SU-DHL-6 (cell line): ENCODE measurements at regions not wholly inside any gene's neighbourhood (a gene's known extent, or its start where the extent isn't known, plus 50 kb on each side); places are given as distances from the start of the nearest gene placed in this dataset.

ENCODE experiments used
- H2AFZ ChIP-seq: fragments of 200-600 bp; sonication (generic); 2 replicates; pipeline ENCODE4 v1.6.1; 2014; ENCODE audit warnings: low read depth, mild to moderate bottlenecking, moderate library complexity, mixed read lengths, antibody characterized with exemption, low read length; ENCODE audit not compliant: severe bottlenecking
- H3F3A ChIP-seq: fragments of 200-600 bp; shearing (Covaris generic); 2 replicates; pipeline ENCODE4 v1.6.0; 2016; ENCODE audit warnings: antibody characterized with exemption, mild to moderate bottlenecking; ENCODE audit not compliant: insufficient read depth
- H3K27ac ChIP-seq: fragments of 200-600 bp; sonication (generic); 2 replicates; pipeline ENCODE4 v1.5.1; 2016; ENCODE audit warnings: low read depth, mild to moderate bottlenecking, low read length, moderate library complexity, mixed read lengths
- H3K27me3 ChIP-seq: fragments of 200-600 bp; sonication (generic), shearing (Covaris generic); 2 replicates; pipeline ENCODE4 v1.6.0; 2014; ENCODE audit warnings: mild to moderate bottlenecking, low read length
- H3K36me3 ChIP-seq: fragments of 200-600 bp; sonication (generic); 2 replicates; pipeline ENCODE4 v1.6.1; 2014; ENCODE audit warnings: mild to moderate bottlenecking, low read length, mixed read lengths
- H3K4me2 ChIP-seq: fragments of 300-600, 200-600 bp; shearing (Covaris generic), sonication (generic); 2 replicates; pipeline ENCODE4 v1.6.0; 2014; ENCODE audit warnings: low read length, low read depth, mild to moderate bottlenecking; ENCODE audit not compliant: poor library complexity, severe bottlenecking
- H3K4me3 ChIP-seq: fragments of 200-600 bp; sonication (generic); 2 replicates; pipeline ENCODE4 v1.5.1; 2014; ENCODE audit warnings: antibody characterized with exemption, low read length, mild to moderate bottlenecking, mixed read lengths; ENCODE audit not compliant: insufficient read depth, poor library complexity, severe bottlenecking
- H3K79me2 ChIP-seq: fragments of 200-600 bp; sonication (generic); 2 replicates; pipeline ENCODE4 v1.6.1; 2014; ENCODE audit warnings: mild to moderate bottlenecking, low read length, moderate library complexity; ENCODE audit not compliant: insufficient read depth
- H3K9ac ChIP-seq: fragments of 200-600 bp; sonication (generic); 2 replicates; pipeline ENCODE4 v1.7.0; 2014; ENCODE audit warnings: mild to moderate bottlenecking, low read length
- H3K9me2 ChIP-seq: fragments of 200-600 bp; sonication (generic); replicated peaks from 2 replicates; pipeline ENCODE4 v1.6.1; 2014; ENCODE audit warnings: low read length; ENCODE audit not compliant: insufficient read depth
- H3K9me3 ChIP-seq: fragments of 200-600 bp; sonication (generic); 2 replicates; pipeline ENCODE4 v1.6.1; 2014; ENCODE audit warnings: low read length, mixed read lengths; ENCODE audit not compliant: insufficient read depth
- H4K20me1 ChIP-seq: fragments of 200-600 bp; sonication (generic); 2 replicates; pipeline ENCODE4 v1.6.1; 2014; ENCODE audit warnings: low read depth, mild to moderate bottlenecking, antibody characterized with exemption, low read length, moderate library complexity, mixed read lengths
- EZH2phosphoT487 ChIP-seq: fragments of 200-600 bp; sonication (generic), shearing (Covaris generic); conservative IDR thresholded peaks from 2 replicates; pipeline ENCODE4 v1.6.1; 2018; ENCODE audit warnings: mild to moderate bottlenecking, antibody characterized with exemption, low read length, moderate library complexity, mixed read lengths
- TF ChIP-seq, protein P1 (sequence below): fragments of 200-600 bp; sonication (generic); IDR thresholded peaks from one replicate; pipeline ENCODE4 v1.5.1; 2017; ENCODE audit warnings: antibody characterized with exemption, mild to moderate bottlenecking, low read length, moderate library complexity; ENCODE audit not compliant: insufficient read depth, poor library complexity, severe bottlenecking

GRCh38 chr3:14262212-14262611, 83.6 kb downstream of the LSM3 start:
- no peaks in the 10 kb centered on the region for H3F3A ChIP-seq
- H3K27ac ChIP-seq: no peak overlapping the region
- no peaks in the 10 kb centered on the region for H3K79me2 ChIP-seq
- no peak overlapping the region for H3K4me3 ChIP-seq
- H3K9me3 ChIP-seq: no peaks in the 10 kb centered on the region
- H3K9ac ChIP-seq: no peak overlapping the region
- H3K36me3 ChIP-seq: no peaks in the 10 kb centered on the region
- no peak overlapping the region for H3K4me2 ChIP-seq
- H3K27me3 ChIP-seq: no peaks in the 10 kb centered on the region
- TF ChIP-seq EZH2phosphoT487: no peak
- TF ChIP-seq, protein P1, sequence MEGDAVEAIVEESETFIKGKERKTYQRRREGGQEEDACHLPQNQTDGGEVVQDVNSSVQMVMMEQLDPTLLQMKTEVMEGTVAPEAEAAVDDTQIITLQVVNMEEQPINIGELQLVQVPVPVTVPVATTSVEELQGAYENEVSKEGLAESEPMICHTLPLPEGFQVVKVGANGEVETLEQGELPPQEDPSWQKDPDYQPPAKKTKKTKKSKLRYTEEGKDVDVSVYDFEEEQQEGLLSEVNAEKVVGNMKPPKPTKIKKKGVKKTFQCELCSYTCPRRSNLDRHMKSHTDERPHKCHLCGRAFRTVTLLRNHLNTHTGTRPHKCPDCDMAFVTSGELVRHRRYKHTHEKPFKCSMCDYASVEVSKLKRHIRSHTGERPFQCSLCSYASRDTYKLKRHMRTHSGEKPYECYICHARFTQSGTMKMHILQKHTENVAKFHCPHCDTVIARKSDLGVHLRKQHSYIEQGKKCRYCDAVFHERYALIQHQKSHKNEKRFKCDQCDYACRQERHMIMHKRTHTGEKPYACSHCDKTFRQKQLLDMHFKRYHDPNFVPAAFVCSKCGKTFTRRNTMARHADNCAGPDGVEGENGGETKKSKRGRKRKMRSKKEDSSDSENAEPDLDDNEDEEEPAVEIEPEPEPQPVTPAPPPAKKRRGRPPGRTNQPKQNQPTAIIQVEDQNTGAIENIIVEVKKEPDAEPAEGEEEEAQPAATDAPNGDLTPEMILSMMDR: no peak
- no peaks in the 10 kb centered on the region for H4K20me1 ChIP-seq
- H2AFZ ChIP-seq: no peak overlapping the region
- H3K9me2 ChIP-seq: no peaks in the 10 kb centered on the region

- Histone ChIP-seq H3F3A (no peaks in the 10 kb centered on the region), H3K4me2 (no peak overlapping the region), H3K79me2 (no peaks in the 10 kb centered on the region), H2AFZ (no peak overlapping the region), H3K9ac (no peak overlapping the region), H3K27me3 (no peaks in the 10 kb centered on the region), H3K9me2 (no peaks in the 10 kb centered on the region), H4K20me1 (no peaks in the 10 kb centered on the region), H3K36me3 (no peaks in the 10 kb centered on the region), H3K4me3 (no peak overlapping the region), H3K9me3 (no peaks in the 10 kb centered on the region), H3K27ac (no peak overlapping the region)
- TF ChIP-seq, protein P1: no peak
- TF ChIP-seq EZH2phosphoT487: no peak
Observed at GRCh38 chr3:14262867-14263266, 84.2 kb downstream of the LSM3 start.

- no peaks in the 10 kb centered on the region for H3K79me2 ChIP-seq
- H3K4me3 ChIP-seq: no peak overlapping the region
- H3K27ac ChIP-seq: no peak overlapping the region
- no peak overlapping the region for H3K9ac ChIP-seq
- H2AFZ ChIP-seq: no peak overlapping the region
- no peak for TF ChIP-seq EZH2phosphoT487
- TF ChIP-seq, protein P1: no peak
- no peaks in the 10 kb centered on the region for H3K9me2 ChIP-seq
- H3K9me3 ChIP-seq: no peaks in the 10 kb centered on the region
- no peaks in the 10 kb centered on the region for H3F3A ChIP-seq
- no peaks in the 10 kb centered on the region for H3K27me3 ChIP-seq
- H4K20me1 ChIP-seq: no peaks in the 10 kb centered on the region
- H3K4me2 ChIP-seq: no peak overlapping the region
- no peaks in the 10 kb centered on the region for H3K36me3 ChIP-seq
Observed at GRCh38 chr3:14263317-14264005, 84.8 kb downstream of the LSM3 start.
